Neural progenitor cell (in vitro differentiated cells): ENCODE measurements at regions not wholly inside any gene's neighbourhood (a gene's known extent, or its start where the extent isn't known, plus 50 kb on each side); places are given as distances from the start of the nearest gene placed in this dataset.

Source experiments
- EZH2 ChIP-seq: fragments of 200-600 bp; sonication (generic); IDR thresholded peaks from 2 replicates; pipeline ENCODE4 v1.6.1; 2017; ENCODE audit warnings: antibody characterized with exemption, mild to moderate bottlenecking, moderate library complexity
- EZH2phosphoT487 ChIP-seq: fragments of 200-600 bp; sonication (generic); IDR thresholded peaks from 2 replicates; pipeline ENCODE4 v1.6.1; 2017; ENCODE audit warnings: antibody characterized with exemption
- TF ChIP-seq, protein P1 (sequence below): fragments of 200-600 bp; sonication (generic); IDR thresholded peaks from 2 replicates; pipeline ENCODE4 v1.5.1; 2017; ENCODE audit warnings: antibody characterized with exemption, mild to moderate bottlenecking

DNA sequence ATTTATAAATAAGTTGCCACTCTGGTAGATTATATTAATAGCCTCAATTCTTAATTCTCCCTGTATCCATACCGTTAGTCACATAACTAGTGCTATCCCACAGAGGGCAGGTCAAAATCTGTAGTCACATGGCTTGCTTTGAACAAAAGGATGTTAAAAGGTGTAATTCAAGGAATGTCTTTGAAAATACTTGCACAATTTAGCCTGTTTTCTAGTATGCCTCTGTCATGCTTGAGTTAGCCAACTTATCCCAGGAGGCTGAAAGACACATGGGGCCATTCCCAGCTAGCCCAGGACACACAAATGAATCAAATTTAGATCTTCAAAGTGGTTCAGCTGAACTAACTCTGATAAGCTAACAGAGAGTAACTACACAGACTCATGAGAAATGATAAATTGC, 758.5 kb upstream of the NEGR1 start:
- TF ChIP-seq, protein P1, sequence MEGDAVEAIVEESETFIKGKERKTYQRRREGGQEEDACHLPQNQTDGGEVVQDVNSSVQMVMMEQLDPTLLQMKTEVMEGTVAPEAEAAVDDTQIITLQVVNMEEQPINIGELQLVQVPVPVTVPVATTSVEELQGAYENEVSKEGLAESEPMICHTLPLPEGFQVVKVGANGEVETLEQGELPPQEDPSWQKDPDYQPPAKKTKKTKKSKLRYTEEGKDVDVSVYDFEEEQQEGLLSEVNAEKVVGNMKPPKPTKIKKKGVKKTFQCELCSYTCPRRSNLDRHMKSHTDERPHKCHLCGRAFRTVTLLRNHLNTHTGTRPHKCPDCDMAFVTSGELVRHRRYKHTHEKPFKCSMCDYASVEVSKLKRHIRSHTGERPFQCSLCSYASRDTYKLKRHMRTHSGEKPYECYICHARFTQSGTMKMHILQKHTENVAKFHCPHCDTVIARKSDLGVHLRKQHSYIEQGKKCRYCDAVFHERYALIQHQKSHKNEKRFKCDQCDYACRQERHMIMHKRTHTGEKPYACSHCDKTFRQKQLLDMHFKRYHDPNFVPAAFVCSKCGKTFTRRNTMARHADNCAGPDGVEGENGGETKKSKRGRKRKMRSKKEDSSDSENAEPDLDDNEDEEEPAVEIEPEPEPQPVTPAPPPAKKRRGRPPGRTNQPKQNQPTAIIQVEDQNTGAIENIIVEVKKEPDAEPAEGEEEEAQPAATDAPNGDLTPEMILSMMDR, result no peak
- TF ChIP-seq EZH2 (no peak), EZH2phosphoT487 (no peak)
